HG03139 (cell line): ENCODE measurements at regions not wholly inside any gene's neighbourhood (a gene's known extent, or its start where the extent isn't known, plus 50 kb on each side); places are given as distances from the start of the nearest gene placed in this dataset.

Experiments used
- ATAC-seq: cut with Tn5 transposase; IDR thresholded peaks from one replicate; pipeline ENCODE4 v1.9.1; 2021; ENCODE audit not compliant: unreplicated experiment

- no peak for ATAC-seq
Measured at GRCh38 chr5:52497133-52497693, 290.5 kb upstream of the ITGA1 start.

DNA sequence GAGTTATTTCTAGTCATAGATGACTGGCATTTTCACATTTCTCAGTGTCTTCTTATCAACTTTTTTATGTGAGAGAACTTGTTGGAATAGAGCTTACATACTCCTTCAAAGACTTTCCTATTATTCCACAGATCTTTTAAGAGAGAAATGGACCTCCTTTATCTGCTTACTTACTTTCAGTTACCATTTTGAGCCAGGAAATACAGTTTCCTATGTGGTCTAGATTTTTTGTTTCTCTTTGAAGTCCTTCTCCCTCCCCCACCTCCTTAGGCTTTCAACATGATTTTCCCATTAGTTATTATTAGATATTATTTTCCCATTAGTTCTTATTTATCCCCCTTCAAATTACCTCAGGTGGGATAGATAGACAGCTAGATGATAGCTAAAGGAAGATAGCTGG, 289.1 kb upstream of the ITGA1 start:
- ATAC-seq: no peak

- ATAC-seq: no peak
Measured at GRCh38 chr5:52502460-52502999, 285.2 kb upstream of the ITGA1 start.

DNA sequence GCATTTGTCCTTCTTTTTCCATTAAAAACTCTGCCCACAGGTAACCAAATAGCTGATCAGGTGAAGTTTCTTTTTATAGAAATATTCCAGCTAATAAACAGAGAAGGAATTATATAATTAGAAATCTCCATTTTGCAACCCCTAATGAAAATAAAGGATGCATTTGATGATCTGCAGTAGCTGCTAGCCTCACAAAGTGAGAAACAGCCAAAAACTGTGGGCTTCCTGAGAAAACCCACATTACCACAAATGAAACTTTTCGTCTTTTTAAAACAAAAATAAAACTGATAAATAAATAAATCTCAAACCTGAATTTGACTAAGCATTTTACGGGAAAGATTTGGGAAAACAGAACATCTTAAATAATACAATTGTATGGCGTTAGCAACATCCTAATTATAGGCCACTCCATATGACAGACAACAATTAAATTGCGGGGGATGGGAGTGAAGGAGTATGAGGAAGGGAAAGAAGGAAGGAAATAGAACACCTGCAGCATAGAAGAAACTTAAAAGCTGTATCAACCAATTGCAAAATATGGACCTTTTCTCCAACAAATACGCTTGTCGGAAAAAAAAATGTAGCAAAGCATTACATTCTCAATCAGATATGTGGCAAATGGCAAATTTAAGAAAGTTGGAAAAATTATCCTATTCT, 283.0 kb upstream of the ITGA1 start:
- ATAC-seq: no peak

DNA sequence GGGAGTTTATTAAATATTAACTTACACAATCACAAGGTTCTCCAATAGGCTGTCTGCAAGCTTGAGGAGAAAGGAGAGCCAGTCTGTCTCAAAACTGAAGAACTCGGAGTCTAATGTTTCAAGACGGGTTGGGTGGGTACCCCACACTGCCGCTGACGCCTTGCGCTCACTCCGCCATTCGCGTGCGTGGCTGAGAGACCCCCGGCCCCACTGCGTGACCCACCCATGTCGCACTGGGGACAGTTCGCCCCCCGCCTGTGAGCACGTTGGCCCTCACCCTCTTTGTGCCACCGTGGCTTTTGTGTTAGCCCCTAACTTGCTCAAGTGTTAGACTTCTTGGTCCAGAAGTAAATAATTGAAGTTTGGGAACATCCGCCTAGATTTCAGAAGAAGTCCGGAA, 270.0 kb upstream of the ITGA1 start:
- ATAC-seq: no peak

- no peak for ATAC-seq
Measured at GRCh38 chr5:52520171-52520570, 267.5 kb upstream of the ITGA1 start.

DNA sequence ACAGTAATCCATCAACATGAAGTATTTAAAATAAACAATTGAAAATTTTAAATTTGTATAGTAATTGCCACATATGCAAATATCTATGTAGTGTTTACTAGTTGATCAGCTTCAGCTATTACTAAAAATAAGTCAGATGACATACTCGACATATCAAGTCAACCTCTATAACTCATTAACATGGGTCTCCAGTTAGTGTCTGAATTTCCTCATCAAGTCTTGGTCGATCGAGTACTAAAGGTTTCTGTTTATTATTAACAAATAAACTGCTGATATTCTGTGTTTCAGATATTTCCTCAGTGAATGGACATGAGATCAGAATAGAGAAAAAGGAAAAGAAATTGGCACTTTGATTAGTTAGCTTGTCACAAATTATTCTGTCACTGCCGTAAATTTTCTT, 266.5 kb upstream of the ITGA1 start:
- ATAC-seq: no peak

GRCh38 chr5:52523701-52524100, 264.0 kb upstream of the ITGA1 start:
- ATAC-seq: no peak

GRCh38 chr5:52531105-52531504, 256.6 kb upstream of the ITGA1 start:
- no peak for ATAC-seq

DNA sequence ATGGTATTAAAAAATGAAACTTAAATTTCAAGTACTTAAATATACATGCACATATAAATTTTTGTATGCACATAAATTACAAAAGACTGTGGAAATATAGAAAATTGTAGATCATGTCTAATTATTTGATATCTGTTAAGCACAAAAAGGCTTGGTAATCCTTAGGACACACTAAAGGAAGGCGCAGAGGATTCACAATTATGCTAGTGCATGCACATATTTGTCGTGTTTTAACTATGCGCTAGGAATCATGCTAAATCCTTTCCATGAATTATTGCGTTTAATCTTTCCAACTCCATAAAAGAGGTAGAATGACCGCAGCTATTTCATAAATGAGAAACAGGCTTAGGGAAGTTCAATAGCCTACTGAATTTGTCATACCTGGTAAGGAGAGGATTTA, 244.1 kb upstream of the ITGA1 start:
- no peak for ATAC-seq

DNA sequence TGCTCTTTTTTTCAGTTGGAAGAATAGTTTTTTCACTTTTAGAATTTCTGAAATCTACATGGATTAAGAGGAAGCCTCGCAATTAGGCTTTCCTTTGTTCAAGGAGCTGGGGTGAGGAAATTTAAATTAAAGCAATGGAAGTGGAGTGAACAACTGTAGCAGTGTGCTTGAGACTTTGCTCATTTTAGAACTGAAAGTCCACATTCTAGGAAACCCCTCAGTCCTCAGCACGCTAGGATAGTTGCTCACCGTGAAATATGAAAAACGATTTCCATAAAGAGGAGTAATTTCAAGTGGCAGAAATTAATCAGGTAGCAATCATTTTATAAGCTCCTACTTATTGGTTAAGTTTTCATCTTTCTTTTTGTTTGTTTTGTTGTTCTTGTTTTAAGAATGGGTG, 243.0 kb upstream of the ITGA1 start:
- no peak for ATAC-seq

DNA sequence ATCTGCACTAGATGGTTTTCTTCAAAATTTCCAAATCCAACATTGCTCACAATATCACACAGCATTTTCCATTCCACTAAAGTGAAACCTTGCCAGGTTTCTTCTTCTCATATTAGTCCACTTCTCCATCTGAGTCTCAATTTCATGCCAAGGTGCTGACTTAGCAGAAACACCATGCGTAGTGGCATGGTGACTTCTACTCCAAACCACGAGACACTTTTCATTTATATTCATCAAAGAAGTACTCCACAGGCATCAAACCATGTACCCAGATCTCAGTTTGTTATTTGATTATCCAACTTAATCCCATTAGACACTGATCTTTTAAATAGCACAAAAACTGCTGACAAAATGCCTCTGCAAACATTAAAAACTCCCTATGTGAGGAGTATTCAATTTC, 233.4 kb upstream of the ITGA1 start:
- no peak for ATAC-seq

DNA sequence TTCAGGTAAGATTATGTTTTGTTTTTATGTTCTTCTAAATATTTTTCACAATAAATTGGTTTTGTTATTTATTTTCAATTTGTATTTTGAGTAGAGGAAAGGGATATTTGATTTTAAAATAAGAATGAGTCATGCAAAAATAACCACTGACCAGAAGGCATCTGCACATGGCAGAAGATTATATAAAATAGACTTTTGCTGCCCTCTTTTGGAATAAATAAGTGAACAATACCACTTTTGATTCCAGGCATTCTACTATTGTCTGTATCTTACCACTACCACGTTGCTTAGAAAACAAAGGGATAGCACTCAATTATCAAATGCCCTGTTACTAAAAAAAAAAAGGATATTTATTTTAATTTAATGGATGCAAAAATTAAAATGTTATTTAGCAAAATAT, 227.3 kb upstream of the ITGA1 start:
- ATAC-seq: no peak

- no peak for ATAC-seq
Measured at GRCh38 chr5:52562473-52562872, 225.2 kb upstream of the ITGA1 start.

DNA sequence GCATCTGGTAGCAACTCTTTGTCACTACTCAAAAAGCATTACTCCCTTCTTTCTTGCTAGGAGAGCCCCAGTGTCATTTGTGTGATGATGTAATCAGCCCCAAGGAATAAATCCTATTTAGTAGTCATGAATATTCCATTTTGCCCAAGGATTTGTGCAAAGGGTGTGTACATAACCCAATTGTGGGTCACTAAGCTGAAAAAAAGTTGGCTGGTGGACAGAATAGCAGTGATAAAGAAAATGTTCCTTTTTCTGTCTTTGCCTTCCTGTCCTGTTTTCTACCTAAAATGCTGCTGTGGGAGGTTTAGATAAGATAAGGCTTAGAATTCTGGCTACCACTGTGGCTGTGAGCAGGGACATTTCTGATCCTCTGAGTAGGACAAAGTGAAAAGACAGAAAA, 223.1 kb upstream of the ITGA1 start:
- no peak for ATAC-seq

GRCh38 chr5:52577546-52577945, 210.2 kb upstream of the ITGA1 start:
- ATAC-seq: no peak

DNA sequence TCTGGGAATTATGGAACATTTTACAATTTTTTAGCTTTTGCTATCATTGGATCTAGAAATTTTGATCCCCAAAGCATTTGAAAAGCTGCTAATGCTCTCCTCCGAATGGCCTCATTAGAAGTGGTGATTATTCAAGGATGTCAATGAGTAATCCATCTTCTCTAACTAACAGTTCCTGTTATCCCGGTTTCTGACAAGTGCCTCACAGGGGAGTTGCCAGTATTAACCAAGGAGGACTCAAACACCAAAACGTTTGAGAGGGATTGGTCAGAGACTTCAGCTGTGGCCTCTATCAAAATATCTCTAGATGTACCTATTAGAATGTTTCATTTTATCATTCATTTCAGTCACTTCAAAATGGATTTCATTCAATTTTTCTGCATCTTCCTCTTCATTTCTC, 208.3 kb upstream of the ITGA1 start:
- ATAC-seq: no peak

DNA sequence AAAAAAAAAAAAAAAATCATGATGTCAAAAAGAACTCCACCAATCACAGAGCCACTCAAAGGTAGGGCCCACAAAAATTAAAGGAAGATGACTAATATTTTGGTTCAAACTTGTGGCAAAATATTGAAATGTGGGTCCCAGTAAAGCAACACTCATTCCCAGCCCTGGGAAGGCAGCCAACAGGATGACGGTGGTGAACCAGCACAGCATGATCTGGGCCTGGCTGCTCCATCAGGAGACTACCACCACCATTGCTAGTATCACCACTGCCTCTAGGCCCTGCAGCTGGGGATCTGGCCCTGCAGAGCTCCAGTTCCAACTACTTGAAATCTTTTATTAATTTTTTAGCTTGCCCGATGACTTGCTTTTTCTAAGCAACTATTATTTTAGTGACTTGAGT, 206.8 kb upstream of the ITGA1 start:
- no peak for ATAC-seq

DNA sequence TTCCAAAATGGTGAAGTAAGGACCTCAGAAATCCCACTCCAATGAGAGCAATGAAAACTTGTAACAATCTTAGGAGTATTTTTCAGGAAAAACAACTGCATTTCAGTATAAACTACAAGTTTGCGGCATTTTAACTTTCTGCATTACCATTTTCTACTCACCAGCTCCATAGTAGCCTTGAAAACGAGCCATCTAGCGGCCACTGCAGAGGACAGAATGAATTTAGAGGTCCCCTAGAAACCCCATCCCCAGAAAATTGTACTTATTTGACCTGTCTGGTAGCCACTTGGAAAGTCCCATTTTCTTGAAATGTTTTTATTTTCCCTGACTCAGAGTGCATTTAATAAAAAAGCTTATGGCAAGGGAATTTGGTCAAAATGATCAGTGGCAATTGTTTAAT, 205.4 kb upstream of the ITGA1 start:
- no peak for ATAC-seq

- no peak for ATAC-seq
Measured at GRCh38 chr5:52587131-52587530, 200.6 kb upstream of the ITGA1 start.

DNA sequence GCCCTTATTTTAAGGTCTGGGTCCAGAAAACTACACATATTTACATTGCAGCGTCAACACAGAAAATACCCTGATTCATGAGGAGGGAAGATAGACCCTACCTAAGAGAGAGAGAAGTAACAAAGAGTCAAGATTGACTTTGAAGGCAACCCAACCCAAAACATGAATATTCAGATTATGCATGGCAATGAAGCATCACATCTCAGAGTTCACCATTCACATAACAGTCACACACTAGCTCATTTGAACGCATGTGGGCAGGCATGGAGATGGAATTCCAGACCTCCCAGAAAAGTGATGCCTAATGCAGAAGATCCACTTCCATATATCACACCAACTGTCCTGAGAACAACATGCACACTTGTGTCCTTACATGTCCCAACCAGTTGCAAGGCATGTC, 190.1 kb upstream of the ITGA1 start:
- ATAC-seq: no peak

GRCh38 chr5:52598968-52599367, 188.7 kb upstream of the ITGA1 start:
- ATAC-seq: no peak
